ENCODE measurements at regions not wholly inside any gene's neighbourhood (a gene's known extent, or its start where the extent isn't known, plus 50 kb on each side); places are given as distances from the start of the nearest gene placed in this dataset.

- no peak for DNase-seq (ENCODE audit: low spot score)
Measured at GRCh38 chrX:5082705-5083104, 1146.0 kb downstream of the NLGN4X start.

- no peak for DNase-seq (ENCODE audit: low spot score)
Measured at GRCh38 chrX:5080791-5081190, 1147.9 kb downstream of the NLGN4X start.

GRCh38 chrX:5068550-5068949, 1160.1 kb downstream of the NLGN4X start:
- no peak for DNase-seq (ENCODE audit: low spot score)

GRCh38 chrX:5057786-5058185, 1170.9 kb downstream of the NLGN4X start:
- no peak for DNase-seq (ENCODE audit: low spot score)

- DNase-seq (ENCODE audit: low spot score) = no peak
Measured at GRCh38 chrX:5054852-5055251, 1173.8 kb downstream of the NLGN4X start.

- DNase-seq (ENCODE audit: low spot score) = no peak
Measured at GRCh38 chrX:5051831-5052491, 1176.7 kb downstream of the NLGN4X start.

- no peak for DNase-seq (ENCODE audit: low spot score)
Measured at GRCh38 chrX:5042563-5042962, 1186.1 kb downstream of the NLGN4X start.

- DNase-seq (ENCODE audit: low spot score) = no peak
Measured at GRCh38 chrX:5031792-5032191, 1196.9 kb downstream of the NLGN4X start.

GRCh38 chrX:5015451-5015850, 1213.2 kb downstream of the NLGN4X start:
- no peak for DNase-seq (ENCODE audit: low spot score)

- DNase-seq (ENCODE audit: low spot score) = no peak
Measured at GRCh38 chrX:4994855-4995254, 1233.8 kb downstream of the NLGN4X start.

GRCh38 chrX:4978613-4979012, 1250.1 kb downstream of the NLGN4X start:
- no peak for DNase-seq (ENCODE audit: low spot score)

GRCh38 chrX:4971646-4972045, 1257.0 kb downstream of the NLGN4X start:
- no peak for DNase-seq (ENCODE audit: low spot score)

- no peak for DNase-seq (ENCODE audit: low spot score)
Measured at GRCh38 chrX:4964112-4964511, 1250.7 kb upstream of the PRKX start.

GRCh38 chrX:4963432-4963831, 1250.0 kb upstream of the PRKX start:
- no peak for DNase-seq (ENCODE audit: low spot score)

GRCh38 chrX:4944767-4945166, 1231.3 kb upstream of the PRKX start:
- DNase-seq (ENCODE audit: low spot score) = no peak

- no peak for DNase-seq (ENCODE audit: low spot score)
Measured at GRCh38 chrX:4936315-4936714, 1222.9 kb upstream of the PRKX start.

- no peak for DNase-seq (ENCODE audit: low spot score)
Measured at GRCh38 chrX:4935846-4936245, 1222.4 kb upstream of the PRKX start.

GRCh38 chrX:4935401-4935800, 1222.0 kb upstream of the PRKX start:
- no peak for DNase-seq (ENCODE audit: low spot score)

GRCh38 chrX:4932790-4933189, 1219.3 kb upstream of the PRKX start:
- no peak for DNase-seq (ENCODE audit: low spot score)

GRCh38 chrX:4930426-4930825, 1217.0 kb upstream of the PRKX start:
- DNase-seq (ENCODE audit: low spot score) = no peak

- DNase-seq (ENCODE audit: low spot score) = no peak
Measured at GRCh38 chrX:4925911-4926310, 1212.5 kb upstream of the PRKX start.

GRCh38 chrX:4909348-4909747, 1195.9 kb upstream of the PRKX start:
- no peak for DNase-seq (ENCODE audit: low spot score)

GRCh38 chrX:4905576-4905975, 1192.1 kb upstream of the PRKX start:
- no peak for DNase-seq (ENCODE audit: low spot score)

GRCh38 chrX:4881277-4881676, 1167.8 kb upstream of the PRKX start:
- DNase-seq (ENCODE audit: low spot score) = no peak

GRCh38 chrX:4878640-4879039, 1165.2 kb upstream of the PRKX start:
- DNase-seq (ENCODE audit: low spot score) = no peak
